GM12864 (cell line): ENCODE measurements at regions not wholly inside any gene's neighbourhood (a gene's known extent, or its start where the extent isn't known, plus 50 kb on each side); places are given as distances from the start of the nearest gene placed in this dataset.

Experiments
- DNase-seq: peaks from one replicate; pipeline ENCODE4 v3.0.0-alpha.2; 2011; ENCODE audit warnings: low read depth
- H3K4me3 ChIP-seq: 2 replicates; pipeline ENCODE4 v1.5.1; 2011; ENCODE audit warnings: mild to moderate bottlenecking, low read depth, low read length, control low read depth
- TF ChIP-seq, protein P1 (sequence below): IDR thresholded peaks from 2 replicates; pipeline ENCODE4 v1.5.1; 2011; ENCODE audit warnings: low read depth, mild to moderate bottlenecking, moderate library complexity, low read length, control low read depth, inconsistent platforms; ENCODE audit errors: missing control alignments

DNA sequence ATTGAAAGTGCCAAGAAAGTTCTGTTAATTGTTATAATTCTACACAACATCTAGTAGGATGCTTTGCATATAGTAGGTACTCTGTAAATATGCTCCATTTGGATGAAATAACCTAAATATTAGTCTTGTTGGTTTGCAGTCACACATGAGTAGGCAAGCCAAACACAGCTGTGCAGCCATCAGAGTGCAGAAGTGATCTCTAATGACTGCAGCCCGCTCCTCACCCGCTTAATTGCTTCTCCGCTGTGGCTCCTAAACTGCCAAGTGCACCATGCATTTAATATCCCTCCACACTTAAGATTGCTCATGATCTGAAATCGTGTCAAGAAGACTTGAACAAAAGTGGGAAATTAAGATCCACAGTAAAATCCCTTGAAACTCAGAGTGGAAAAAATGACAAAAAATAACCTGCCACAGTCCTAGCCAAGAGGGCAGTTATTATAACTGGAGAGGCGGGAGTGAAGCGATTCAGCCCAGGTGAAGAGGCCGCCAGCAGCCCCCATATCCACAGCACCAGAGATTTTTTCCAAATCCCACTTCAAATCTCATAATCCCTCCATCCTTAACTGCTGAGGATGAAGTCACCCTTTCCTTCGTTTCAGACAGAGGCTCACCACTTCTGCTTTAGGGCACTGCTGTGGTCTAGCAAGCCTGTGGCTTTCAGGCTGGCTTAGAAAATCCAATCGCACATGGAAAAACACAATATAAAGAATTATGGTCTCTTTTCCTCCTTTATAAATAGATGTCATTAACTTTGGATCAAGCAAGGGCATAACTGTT lies 69.5 kb downstream of the TMEM30B start:
- TF ChIP-seq, protein P1, sequence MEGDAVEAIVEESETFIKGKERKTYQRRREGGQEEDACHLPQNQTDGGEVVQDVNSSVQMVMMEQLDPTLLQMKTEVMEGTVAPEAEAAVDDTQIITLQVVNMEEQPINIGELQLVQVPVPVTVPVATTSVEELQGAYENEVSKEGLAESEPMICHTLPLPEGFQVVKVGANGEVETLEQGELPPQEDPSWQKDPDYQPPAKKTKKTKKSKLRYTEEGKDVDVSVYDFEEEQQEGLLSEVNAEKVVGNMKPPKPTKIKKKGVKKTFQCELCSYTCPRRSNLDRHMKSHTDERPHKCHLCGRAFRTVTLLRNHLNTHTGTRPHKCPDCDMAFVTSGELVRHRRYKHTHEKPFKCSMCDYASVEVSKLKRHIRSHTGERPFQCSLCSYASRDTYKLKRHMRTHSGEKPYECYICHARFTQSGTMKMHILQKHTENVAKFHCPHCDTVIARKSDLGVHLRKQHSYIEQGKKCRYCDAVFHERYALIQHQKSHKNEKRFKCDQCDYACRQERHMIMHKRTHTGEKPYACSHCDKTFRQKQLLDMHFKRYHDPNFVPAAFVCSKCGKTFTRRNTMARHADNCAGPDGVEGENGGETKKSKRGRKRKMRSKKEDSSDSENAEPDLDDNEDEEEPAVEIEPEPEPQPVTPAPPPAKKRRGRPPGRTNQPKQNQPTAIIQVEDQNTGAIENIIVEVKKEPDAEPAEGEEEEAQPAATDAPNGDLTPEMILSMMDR: no peak
- no peak for DNase-seq
- H3K4me3 ChIP-seq: no peak overlapping the region

DNA sequence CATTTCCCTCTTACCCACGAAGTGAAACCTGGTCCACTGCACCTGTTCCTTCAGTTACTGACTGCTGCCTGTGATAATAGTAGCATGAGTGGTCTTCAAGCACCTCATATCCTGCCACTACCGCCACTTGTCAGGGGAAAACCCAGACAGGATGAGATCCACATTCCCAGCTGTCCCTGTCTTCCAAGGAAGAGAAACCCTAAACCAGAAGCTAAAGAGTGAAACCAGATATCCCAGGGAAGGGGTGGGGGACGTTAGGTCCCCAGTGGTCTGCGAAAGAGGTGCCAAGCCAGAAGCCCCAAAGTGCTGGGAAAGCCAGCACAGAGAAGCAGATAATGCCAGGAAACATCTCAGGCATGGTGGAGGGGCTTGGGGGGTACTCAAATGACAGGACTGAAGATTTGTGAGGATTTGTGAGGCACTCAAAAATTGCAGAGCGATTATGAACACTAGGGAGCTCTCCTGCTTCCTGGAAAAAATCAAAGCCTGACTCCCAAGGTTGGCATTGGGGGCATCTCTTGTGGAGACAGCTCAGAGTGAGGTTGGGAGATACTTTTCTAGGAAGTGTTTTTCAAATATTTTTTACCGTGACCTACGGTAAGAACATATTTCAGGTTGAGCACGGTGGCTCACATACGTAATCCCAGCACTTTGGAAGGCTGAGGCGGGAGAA lies 77.9 kb downstream of the TMEM30B start:
- no peak for DNase-seq
- TF ChIP-seq, protein P1: no peak

DNA sequence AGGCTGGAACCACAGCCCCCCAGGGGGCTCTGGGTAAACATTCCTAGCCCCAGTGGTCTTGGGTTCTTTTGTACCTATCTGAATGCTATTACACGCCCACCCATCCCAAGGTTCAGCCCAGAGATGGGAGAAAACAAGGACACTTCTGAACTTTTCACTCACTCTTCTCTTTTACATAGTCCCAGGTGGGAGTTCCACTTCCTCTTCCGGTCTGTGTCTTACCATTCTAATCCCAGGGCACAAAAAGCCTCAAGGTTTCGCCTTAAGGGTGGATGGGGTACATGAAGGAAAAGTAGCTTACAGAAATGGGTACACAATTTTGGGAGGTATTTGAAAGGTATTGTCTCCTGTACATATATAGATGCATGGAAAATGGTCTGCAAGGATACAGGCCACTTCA lies 79.0 kb downstream of the TMEM30B start:
- H3K4me3 ChIP-seq: no peak overlapping the region
- TF ChIP-seq, protein P1: no peak
- DNase-seq: no peak

More for the DNA sequence above, 77.9 kb downstream of the TMEM30B start:
- no peak overlapping the region for H3K4me3 ChIP-seq

DNA sequence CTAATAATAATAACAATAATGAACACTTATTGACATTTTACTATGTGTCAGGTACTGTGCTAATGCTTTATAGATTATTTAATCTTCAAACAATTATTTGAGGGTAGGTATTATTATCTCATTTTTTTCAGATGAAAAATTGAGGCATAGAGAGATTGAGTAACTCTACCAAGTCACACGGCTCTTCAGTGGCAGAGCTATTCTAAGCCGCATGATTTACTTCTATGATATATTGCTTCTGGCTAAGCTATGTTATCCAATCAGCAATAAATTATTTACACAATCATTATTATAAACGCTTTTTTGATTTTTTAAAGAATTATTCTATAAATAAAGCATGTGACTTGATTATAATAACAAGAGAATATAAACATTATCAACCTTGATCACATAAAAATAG lies 80.0 kb downstream of the TMEM30B start:
- H3K4me3 ChIP-seq: no peak overlapping the region
- TF ChIP-seq, protein P1: no peak
- DNase-seq: no peak

DNA sequence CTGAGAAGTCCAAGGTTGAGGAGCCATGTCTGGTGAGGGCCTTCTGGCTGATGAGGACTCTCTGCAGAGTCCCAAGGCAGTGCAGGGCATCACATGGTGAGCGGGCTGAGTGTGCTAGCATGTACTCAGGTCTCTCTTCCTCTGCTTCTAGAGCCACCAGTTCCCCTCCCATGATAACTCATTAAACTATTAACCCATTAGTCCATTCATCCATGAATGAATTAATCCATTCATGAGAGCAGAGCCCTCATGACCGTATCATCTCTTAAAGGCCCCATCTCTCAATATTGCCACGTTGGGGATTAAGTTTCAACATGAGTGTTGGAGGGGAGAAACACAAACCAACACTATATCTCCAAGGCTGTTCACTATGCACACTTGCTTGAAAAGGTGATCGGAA lies 83.7 kb downstream of the TMEM30B start:
- DNase-seq: no peak
- H3K4me3 ChIP-seq: no peak overlapping the region
- TF ChIP-seq, protein P1: no peak

DNA sequence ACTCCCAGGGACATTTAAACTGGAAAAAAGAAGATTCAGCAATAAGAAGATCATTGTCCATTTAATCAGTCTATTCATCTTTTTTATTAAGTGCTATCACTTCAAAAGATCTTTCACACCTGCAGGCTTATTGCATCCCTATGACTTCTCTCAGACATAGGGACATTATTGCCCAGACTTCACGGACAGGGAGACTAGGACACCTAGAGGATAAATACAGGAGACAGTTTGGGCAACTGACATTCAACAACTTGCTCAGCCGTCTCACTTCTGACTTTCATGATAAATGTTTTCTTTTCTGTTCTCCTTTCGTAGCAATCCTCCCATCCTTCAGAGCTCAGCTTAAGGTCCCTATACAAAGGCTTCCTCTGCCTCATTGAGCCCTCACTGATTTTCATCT lies 84.3 kb downstream of the TMEM30B start:
- H3K4me3 ChIP-seq: no peak overlapping the region
- DNase-seq: no peak
- TF ChIP-seq, protein P1: peak; percentile 19

DNA sequence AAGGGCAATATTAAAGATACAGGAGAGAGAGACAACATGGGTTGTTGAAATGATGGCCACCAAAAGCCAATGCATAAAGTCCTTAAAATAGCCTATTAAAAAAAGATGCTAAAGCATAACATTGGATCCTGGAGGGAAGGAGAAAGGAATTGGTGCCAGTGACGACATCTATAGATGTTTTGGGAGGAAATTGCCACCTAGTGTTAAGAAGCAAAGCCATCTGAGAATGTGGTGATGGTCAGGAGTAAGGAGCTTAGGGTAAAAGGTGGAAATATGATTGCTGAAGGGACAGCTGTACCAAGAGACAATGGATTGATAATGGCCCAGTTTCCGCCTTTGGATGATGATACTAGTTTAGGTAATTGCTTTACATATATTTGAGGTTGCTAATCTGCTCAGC lies 85.1 kb downstream of the TMEM30B start:
- no peak for DNase-seq
- TF ChIP-seq, protein P1: no peak
- H3K4me3 ChIP-seq: no peak overlapping the region
